ENCODE measurements at regions not wholly inside any gene's neighbourhood (a gene's known extent, or its start where the extent isn't known, plus 50 kb on each side); places are given as distances from the start of the nearest gene placed in this dataset.
A peak's percentile ranks its signal among the peaks of the same experiment; 100 is the strongest.

- no peak for TF ChIP-seq CTCF (IDR thresholded peaks at IDR 0.05; ENCODE audit: insufficient read depth, low read length)
- no peak overlapping the region for H3K4me3 ChIP-seq (ENCODE audit: low read depth, low read length)
- DNase-seq (ENCODE audit: low read depth), result peak; percentile 2
These were observed 332.7 kb downstream of the PDCD6IP start for GRCh38 chr3:34131091-34131490.

DNA sequence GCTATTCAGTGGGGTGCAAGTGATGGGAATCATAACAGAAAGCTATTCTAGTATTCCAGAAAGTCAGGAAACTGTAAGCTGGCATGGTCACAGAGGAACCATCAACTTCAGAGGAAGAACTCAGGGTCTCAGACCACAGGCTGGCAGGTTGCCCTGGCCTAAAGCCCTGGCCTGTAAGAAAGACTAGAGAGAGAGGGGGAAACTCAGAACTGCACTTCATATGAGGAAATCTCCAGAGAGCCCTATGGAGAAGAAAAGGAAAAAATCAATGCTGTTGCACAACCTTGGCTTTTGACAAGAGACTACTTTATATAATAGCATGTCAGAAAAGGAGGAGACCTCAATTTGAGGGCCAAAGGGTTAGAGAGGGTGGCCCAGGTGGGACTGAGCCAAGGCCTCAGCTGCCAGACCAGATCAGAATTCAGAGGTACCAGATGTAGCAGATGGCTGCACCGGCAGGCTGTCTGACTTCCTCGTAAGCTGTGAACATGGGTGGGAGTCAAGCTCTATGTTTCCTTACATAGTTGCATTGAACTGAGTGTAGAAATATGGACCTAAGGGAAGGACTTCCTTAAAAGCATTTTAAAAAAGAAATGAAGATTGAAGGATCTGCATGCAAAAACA is 333.8 kb downstream of the PDCD6IP start:
- DNase-seq (ENCODE audit: low read depth), result peak; percentile 18
- H3K4me3 ChIP-seq (ENCODE audit: low read depth, low read length), result no peak overlapping the region
- TF ChIP-seq CTCF (IDR thresholded peaks at IDR 0.05; ENCODE audit: insufficient read depth, low read length), result no peak

GRCh38 chr3:34139566-34139965 is 341.1 kb downstream of the PDCD6IP start:
- no peak for DNase-seq (ENCODE audit: low read depth)
- TF ChIP-seq CTCF (IDR thresholded peaks at IDR 0.05; ENCODE audit: insufficient read depth, low read length), result no peak
- no peak overlapping the region for H3K4me3 ChIP-seq (ENCODE audit: low read depth, low read length)

DNA sequence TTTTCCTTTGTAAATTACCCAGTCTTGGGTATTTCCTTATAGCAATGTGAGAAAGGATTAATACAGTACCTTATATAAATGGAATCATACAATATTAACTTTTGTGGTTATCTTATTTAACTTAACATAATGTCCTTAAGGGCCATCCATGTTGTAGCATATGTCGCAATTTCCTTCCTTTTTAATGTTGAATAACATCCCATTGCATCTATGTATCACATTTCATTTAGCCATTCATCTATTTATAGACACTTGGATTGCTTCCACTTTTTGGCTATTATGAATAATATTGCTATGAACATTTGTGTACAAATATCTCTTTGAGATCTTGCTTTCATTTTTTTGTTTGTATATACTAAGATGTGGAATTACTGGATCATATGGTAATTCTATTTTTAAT is 342.2 kb downstream of the PDCD6IP start:
- peak; percentile 2 for DNase-seq (ENCODE audit: low read depth)
- no peak overlapping the region for H3K4me3 ChIP-seq (ENCODE audit: low read depth, low read length)
- TF ChIP-seq CTCF (IDR thresholded peaks at IDR 0.05; ENCODE audit: insufficient read depth, low read length), result no peak

DNA sequence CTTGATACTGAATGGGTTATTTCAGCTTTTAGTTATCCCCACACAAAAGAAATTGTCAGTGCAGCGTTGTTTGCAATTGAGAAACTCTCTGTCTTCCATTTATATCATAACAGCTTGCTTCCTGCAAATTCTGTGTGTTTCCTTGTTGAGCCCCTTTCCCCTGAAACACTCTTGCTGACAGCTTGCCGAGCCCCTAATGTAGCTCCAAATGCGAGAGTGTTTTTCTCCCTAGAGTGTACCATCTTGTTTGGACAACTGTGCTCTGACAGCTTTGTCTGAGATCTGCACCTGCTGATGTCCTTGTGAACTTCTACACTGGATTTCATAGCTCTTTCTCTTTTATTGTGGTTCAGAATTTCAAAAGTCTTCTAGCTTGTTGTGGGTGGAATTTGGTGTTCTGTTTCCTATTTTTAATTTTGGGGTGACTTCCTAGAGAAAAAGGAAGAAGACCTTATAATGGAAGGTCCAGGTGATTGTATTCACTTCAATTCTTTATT is 343.5 kb downstream of the PDCD6IP start:
- TF ChIP-seq CTCF (IDR thresholded peaks at IDR 0.05; ENCODE audit: insufficient read depth, low read length), result no peak
- no peak for DNase-seq (ENCODE audit: low read depth)
- H3K4me3 ChIP-seq (ENCODE audit: low read depth, low read length), result no peak overlapping the region

- DNase-seq (ENCODE audit: low read depth), result no peak
- no peak for TF ChIP-seq CTCF (IDR thresholded peaks at IDR 0.05; ENCODE audit: insufficient read depth, low read length)
These were observed 347.4 kb downstream of the PDCD6IP start for GRCh38 chr3:34145796-34146195.

GRCh38 chr3:34146596-34146995 is 348.2 kb downstream of the PDCD6IP start:
- no peak overlapping the region for H3K4me3 ChIP-seq (ENCODE audit: low read depth, low read length)
- DNase-seq (ENCODE audit: low read depth), result no peak
- no peak for TF ChIP-seq CTCF (IDR thresholded peaks at IDR 0.05; ENCODE audit: insufficient read depth, low read length)

More at GRCh38 chr3:34145796-34146195, 347.4 kb downstream of the PDCD6IP start:
- H3K4me3 ChIP-seq (ENCODE audit: low read depth, low read length), result no peak overlapping the region
